Mucosa of rectum (tissue), 2 donors: ENCODE measurements at regions not wholly inside any gene's neighbourhood (a gene's known extent, or its start where the extent isn't known, plus 50 kb on each side); places are given as distances from the start of the nearest gene placed in this dataset.

ENCODE experiments used
- H3K27ac ChIP-seq, 2 donors: one replicate each; pipeline ENCODE4 v1.7.0; 2013; ENCODE audit warnings: inconsistent platforms in 2 of 2, low read depth in 2 of 2, low read length in 2 of 2
- H3K27me3 ChIP-seq, 2 donors: one replicate each; pipeline ENCODE4 v1.7.0; 2013; ENCODE audit warnings: low read length in 2 of 2; ENCODE audit not compliant: control insufficient read depth in 2 of 2, insufficient read depth in 2 of 2
- H3K36me3 ChIP-seq, 2 donors: one replicate each; pipeline ENCODE4 v1.7.0; 2013; ENCODE audit warnings: low read length in 2 of 2; ENCODE audit not compliant: control insufficient read depth in 2 of 2, insufficient read depth in 2 of 2
- H3K4me1 ChIP-seq, 2 donors: one replicate each; pipeline ENCODE4 v1.7.0; 2013; ENCODE audit warnings: low read length in 2 of 2, mild to moderate bottlenecking in 1 of 2; ENCODE audit not compliant: control insufficient read depth in 2 of 2, insufficient read depth in 2 of 2
- H3K4me3 ChIP-seq, 2 donors: one replicate each; pipeline ENCODE4 v1.7.0; 2013; ENCODE audit warnings: low read length in 2 of 2
- H3K9ac ChIP-seq, 2 donors: one replicate each; pipeline ENCODE4 v1.7.0; 2013; ENCODE audit warnings: low read length in 2 of 2, low read depth in 1 of 2, mild to moderate bottlenecking in 1 of 2
- H3K9me3 ChIP-seq, 2 donors: one replicate each; pipeline ENCODE4 v1.7.0; 2013; ENCODE audit warnings: low read length in 2 of 2; ENCODE audit not compliant: control insufficient read depth in 2 of 2
- donor health status: healthy.
- donor health status: Normal muscosa, but diverticular disease.

- Histone ChIP-seq H3K27ac (no peak overlapping the region), H3K27me3 (no peaks in the 10 kb centered on the region), H3K9me3 (no peaks in the 10 kb centered on the region), H3K4me1 (no peaks in the 10 kb centered on the region), H3K4me3 (no peak overlapping the region), H3K36me3 (no peaks in the 10 kb centered on the region), H3K9ac (no peak overlapping the region)
These were observed 138.5 kb upstream of the FREM1 start for GRCh38 chr9:15048772-15049171.

DNA sequence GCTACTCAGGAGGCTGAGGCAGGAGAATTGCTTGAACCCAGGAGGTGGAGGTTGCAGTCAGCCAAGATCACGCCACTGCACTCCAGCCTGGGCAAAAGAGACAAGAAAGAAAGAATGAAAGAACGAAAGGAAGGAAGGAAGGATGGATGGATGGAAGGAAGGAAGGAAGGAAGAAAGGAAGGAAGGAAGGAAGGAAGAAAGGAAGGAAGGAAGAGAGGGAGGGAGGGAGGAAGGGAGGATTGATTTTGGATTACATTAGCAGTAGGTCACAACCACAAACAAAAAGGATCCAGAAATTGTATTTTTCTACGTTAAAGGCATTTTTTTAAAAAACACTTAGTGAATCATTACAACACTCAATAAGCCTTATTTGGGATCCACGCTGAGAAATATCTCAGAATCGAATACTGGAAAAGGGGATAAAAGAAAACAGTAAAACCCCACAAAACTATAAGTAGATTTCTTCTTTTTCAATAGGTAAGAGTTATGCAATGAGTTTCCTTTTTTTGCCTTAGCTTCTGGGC, 136.9 kb upstream of the FREM1 start:
- Histone ChIP-seq H3K4me1 (no peaks in the 10 kb centered on the region), H3K4me3 (no peak overlapping the region), H3K36me3 (no peaks in the 10 kb centered on the region), H3K9me3 (no peaks in the 10 kb centered on the region), H3K27ac (no peak overlapping the region), H3K9ac (no peak overlapping the region), H3K27me3 (no peaks in the 10 kb centered on the region)

DNA sequence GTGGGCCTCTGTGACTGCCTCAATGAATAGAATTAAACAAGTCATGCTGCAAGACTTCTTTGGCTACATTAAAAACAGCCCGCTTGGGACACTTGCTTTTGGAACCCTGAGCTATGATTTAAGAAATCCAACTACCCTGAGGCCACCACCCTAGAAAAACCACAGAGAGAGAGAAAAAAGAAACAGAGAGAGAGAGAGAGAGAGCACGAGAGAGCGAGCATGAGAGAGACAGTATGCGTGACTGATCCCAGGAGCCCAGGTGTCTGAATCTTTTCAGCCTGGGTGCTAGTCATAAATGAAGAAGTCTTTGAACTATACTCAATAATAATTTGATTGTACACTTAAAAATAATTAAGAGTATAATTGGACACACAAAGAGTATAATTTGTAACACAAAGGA, 123.1 kb upstream of the FREM1 start:
- H3K9me3 ChIP-seq = no peaks in the 10 kb centered on the region

DNA sequence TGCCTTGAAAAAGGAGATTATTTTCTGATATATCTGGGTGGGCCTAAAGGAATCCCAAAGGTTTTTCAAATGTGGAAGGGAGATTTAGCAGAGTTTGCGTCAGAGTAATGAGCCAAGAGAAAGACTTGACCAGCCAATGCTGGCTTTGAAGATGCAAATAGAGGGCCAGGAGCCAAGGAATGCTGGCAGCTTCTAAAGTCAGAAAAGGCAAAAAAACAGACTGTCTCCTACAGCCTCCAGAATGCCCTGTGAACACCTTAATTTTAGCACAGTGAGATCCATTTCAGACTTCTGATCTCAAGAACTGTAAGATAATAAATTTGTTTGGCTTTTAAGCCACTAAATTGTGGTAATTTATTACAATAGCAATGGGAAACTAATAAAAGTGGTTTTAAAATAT, 122.6 kb upstream of the FREM1 start:
- no peak overlapping the region for H3K27ac ChIP-seq
- no peaks in the 10 kb centered on the region for H3K4me1 ChIP-seq
- H3K4me3 ChIP-seq = no peak overlapping the region
- no peaks in the 10 kb centered on the region for H3K36me3 ChIP-seq
- no peaks in the 10 kb centered on the region for H3K27me3 ChIP-seq
- H3K9me3 ChIP-seq = no peaks in the 10 kb centered on the region
- H3K9ac ChIP-seq = no peak overlapping the region

More for the DNA sequence above, 123.1 kb upstream of the FREM1 start:
- Histone ChIP-seq H3K27ac (no peak overlapping the region), H3K36me3 (no peaks in the 10 kb centered on the region), H3K27me3 (no peaks in the 10 kb centered on the region), H3K9ac (no peak overlapping the region), H3K4me3 (no peak overlapping the region), H3K4me1 (no peaks in the 10 kb centered on the region)

GRCh38 chr9:15021146-15021545, 110.9 kb upstream of the FREM1 start:
- Histone ChIP-seq H3K9me3 (no peaks in the 10 kb centered on the region), H3K36me3 (no peaks in the 10 kb centered on the region), H3K4me1 (no peaks in the 10 kb centered on the region), H3K27ac (no peak overlapping the region), H3K27me3 (no peaks in the 10 kb centered on the region), H3K9ac (no peak overlapping the region), H3K4me3 (no peak overlapping the region)

- Histone ChIP-seq H3K4me3 (no peak overlapping the region), H3K27me3 (no peaks in the 10 kb centered on the region), H3K9me3 (no peaks in the 10 kb centered on the region), H3K4me1 (no peaks in the 10 kb centered on the region), H3K27ac (no peak overlapping the region), H3K9ac (no peak overlapping the region), H3K36me3 (no peaks in the 10 kb centered on the region)
These were observed 107.9 kb upstream of the FREM1 start for GRCh38 chr9:15018096-15018637.

DNA sequence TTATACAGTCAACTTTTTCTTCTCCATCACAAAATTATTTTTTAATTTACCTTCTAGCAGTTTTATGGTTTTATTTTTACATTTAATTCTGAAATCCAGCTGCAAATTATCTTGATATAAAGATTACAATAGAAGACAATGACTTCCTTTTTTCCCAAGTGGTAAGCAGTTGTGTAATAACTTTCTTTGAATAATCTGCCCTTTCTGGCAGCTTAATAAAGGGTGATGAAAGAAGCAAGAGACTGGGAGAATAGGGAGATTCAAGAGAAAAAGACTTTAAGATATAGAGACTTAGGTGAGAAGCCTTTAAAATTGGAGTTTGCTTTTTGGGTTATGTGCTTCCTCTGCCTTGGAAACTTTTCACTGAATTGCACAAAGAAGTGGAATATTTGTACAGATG, 100.4 kb upstream of the FREM1 start:
- Histone ChIP-seq H3K36me3 (no peaks in the 10 kb centered on the region), H3K4me3 (no peak overlapping the region), H3K9me3 (no peaks in the 10 kb centered on the region), H3K4me1 (no peaks in the 10 kb centered on the region), H3K27ac (no peak overlapping the region), H3K9ac (no peak overlapping the region), H3K27me3 (no peaks in the 10 kb centered on the region)

- no peak overlapping the region for H3K9ac ChIP-seq
- no peaks in the 10 kb centered on the region for H3K36me3 ChIP-seq
- no peaks in the 10 kb centered on the region for H3K4me1 ChIP-seq
- H3K9me3 ChIP-seq = no peaks in the 10 kb centered on the region
- H3K27ac ChIP-seq = no peak overlapping the region
- H3K27me3 ChIP-seq = no peaks in the 10 kb centered on the region
- H3K4me3 ChIP-seq = no peak overlapping the region
These were observed 97.5 kb upstream of the FREM1 start for GRCh38 chr9:15007698-15008097.

DNA sequence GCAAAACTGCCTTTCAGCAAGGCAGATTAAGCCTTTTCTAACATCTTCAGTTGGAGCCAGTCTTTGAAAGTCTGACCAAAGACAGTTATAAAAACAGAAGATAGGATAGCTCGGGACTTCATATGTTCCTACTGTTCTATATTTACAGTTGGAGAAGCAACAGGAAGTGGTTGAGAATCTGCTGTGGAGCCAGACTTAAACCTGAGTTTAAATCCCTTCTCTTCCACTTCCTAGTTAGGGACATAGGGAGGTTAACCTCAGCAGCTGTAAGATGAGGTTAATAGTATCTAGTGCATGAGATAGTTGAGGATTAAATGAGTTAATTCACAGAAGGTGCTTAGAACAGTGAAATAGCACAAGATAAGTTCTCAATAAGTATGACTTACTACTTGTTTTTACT, 84.5 kb upstream of the FREM1 start:
- Histone ChIP-seq H3K4me1 (no peaks in the 10 kb centered on the region), H3K4me3 (no peak overlapping the region), H3K27me3 (no peaks in the 10 kb centered on the region), H3K9ac (no peak overlapping the region), H3K9me3 (no peaks in the 10 kb centered on the region), H3K27ac (no peak overlapping the region), H3K36me3 (no peaks in the 10 kb centered on the region)

DNA sequence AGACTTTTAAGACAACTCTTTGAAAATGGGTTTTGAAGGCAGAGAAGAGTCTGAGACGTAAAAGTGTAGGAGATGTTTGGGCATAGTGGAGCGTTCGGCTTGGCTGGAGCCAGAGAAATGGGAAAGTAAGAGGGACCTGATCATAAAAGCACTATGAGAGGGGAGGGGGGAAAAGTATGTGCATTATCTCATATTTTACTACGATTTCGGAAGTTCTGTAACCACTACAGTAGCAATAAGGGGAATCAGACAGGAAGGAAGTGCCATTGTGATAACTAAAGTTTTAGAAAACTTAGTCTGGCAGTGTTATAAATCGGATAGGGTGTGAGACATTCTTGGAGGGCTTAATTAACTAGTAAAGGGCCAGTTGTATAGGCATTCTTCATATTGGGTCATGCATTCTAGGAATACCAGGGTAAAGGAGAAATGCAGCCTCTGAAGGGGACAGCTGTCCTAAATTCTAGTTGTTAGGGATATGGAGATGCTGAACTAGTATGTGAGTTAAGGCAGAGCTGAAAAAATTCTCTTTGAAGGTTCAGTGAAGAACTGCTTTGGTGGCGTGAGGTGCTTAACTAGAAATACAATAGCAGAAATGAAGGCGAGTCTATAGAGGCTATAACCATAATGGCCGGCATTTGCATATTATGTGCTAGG, 83.8 kb upstream of the FREM1 start:
- H3K4me1 ChIP-seq = no peaks in the 10 kb centered on the region
- no peak overlapping the region for H3K9ac ChIP-seq
- H3K36me3 ChIP-seq = no peaks in the 10 kb centered on the region
- peak overlapping the region in 1 of 2 donors; percentile 79 for H3K4me3 ChIP-seq
- H3K9me3 ChIP-seq = no peaks in the 10 kb centered on the region
- no peak overlapping the region for H3K27ac ChIP-seq
- H3K27me3 ChIP-seq = no peaks in the 10 kb centered on the region
